ENCODE measurements at regions not wholly inside any gene's neighbourhood (a gene's known extent, or its start where the extent isn't known, plus 50 kb on each side); places are given as distances from the start of the nearest gene placed in this dataset.

GRCh38 chr10:121183707-121184106 lies 332.5 kb downstream of the WDR11 start:
- Histone ChIP-seq H2AK5ac (ENCODE audit: low read length) (no peak overlapping the region), H4K91ac (ENCODE audit: low read depth, low read length) (no peak overlapping the region), H3K4me1 (ENCODE audit: control insufficient read depth in 1 of 2, insufficient read depth in 2 of 2, low read length in 2 of 2) (peaks cover 2 to 5% of the 10 kb centered on the region in 2 experiments), H3K18ac (ENCODE audit: low read length) (no peak overlapping the region), H3K27ac (ENCODE audit: low read depth, low read length) (no peak overlapping the region), H4K12ac (ENCODE audit: low read depth, low read length) (no peak overlapping the region), H3K4me2 (ENCODE audit: low read length) (no peak overlapping the region), H3K14ac (ENCODE audit: low read length) (no peak overlapping the region), H3K79me2 (ENCODE audit: control insufficient read depth, insufficient read depth, low read length, poor library complexity) (no peaks in the 10 kb centered on the region), H2AFZ (ENCODE audit: insufficient read depth, low read length, poor library complexity) (no peak overlapping the region), H3K27me3 (ENCODE audit: insufficient read depth, low read length) (no peaks in the 10 kb centered on the region), H3K79me1 (ENCODE audit: low read length) (peaks cover 2% of the 10 kb centered on the region), H3K4ac (ENCODE audit: low read depth, low read length) (no peak overlapping the region), H3K9ac (ENCODE audit: low read length) (no peak overlapping the region), H2BK5ac (ENCODE audit: low read depth, low read length, poor library complexity) (no peak overlapping the region), H3K9me3 (ENCODE audit: insufficient read depth, low read depth, low read length) (no peaks in the 10 kb centered on the region), H2BK120ac (ENCODE audit: insufficient read depth, low read length, poor library complexity) (no peak overlapping the region), H2BK12ac (ENCODE audit: low read length) (no peak overlapping the region), H3K23ac (ENCODE audit: low read length) (no peak overlapping the region), H4K8ac (ENCODE audit: low read depth, low read length) (no peak overlapping the region), H3K36me3 (ENCODE audit: control insufficient read depth in 1 of 2, insufficient read depth in 2 of 2, low read length in 2 of 2) (no peaks in the 10 kb centered on the region), H3K4me3 (ENCODE audit: low read depth, low read length) (no peak overlapping the region)
- no peak for DNase-seq
- WGBS (ENCODE audit: extremely low coverage, insufficient coverage, insufficient read length), result no CpG with 5 or more reads among the region's 1 CpG

GRCh38 chr10:121185816-121186455 lies 334.8 kb downstream of the WDR11 start:
- H4K12ac ChIP-seq (ENCODE audit: low read depth, low read length), result no peak overlapping the region
- H3K23ac ChIP-seq (ENCODE audit: low read length), result no peak overlapping the region
- no peak overlapping the region for H4K8ac ChIP-seq (ENCODE audit: low read depth, low read length)
- H3K18ac ChIP-seq (ENCODE audit: low read length), result no peak overlapping the region
- H3K79me2 ChIP-seq (ENCODE audit: control insufficient read depth, insufficient read depth, low read length, poor library complexity), result no peaks in the 10 kb centered on the region
- DNase-seq, result no peak
- H3K9me3 ChIP-seq (ENCODE audit: insufficient read depth, low read depth, low read length), result no peaks in the 10 kb centered on the region
- no peak overlapping the region for H2BK120ac ChIP-seq (ENCODE audit: insufficient read depth, low read length, poor library complexity)
- no peaks in the 10 kb centered on the region for H3K27me3 ChIP-seq (ENCODE audit: insufficient read depth, low read length)
- no peak overlapping the region for H2AK5ac ChIP-seq (ENCODE audit: low read length)
- no peak overlapping the region for H3K4me2 ChIP-seq (ENCODE audit: low read length)
- peaks cover 2 to 5% of the 10 kb centered on the region in 2 experiments for H3K4me1 ChIP-seq (ENCODE audit: control insufficient read depth in 1 of 2, insufficient read depth in 2 of 2, low read length in 2 of 2)
- no peaks in the 10 kb centered on the region for H3K36me3 ChIP-seq (ENCODE audit: control insufficient read depth in 1 of 2, insufficient read depth in 2 of 2, low read length in 2 of 2)
- no peak overlapping the region for H3K27ac ChIP-seq (ENCODE audit: low read depth, low read length)
- no peak overlapping the region for H2BK12ac ChIP-seq (ENCODE audit: low read length)
- no peak overlapping the region for H2AFZ ChIP-seq (ENCODE audit: insufficient read depth, low read length, poor library complexity)
- H2BK5ac ChIP-seq (ENCODE audit: low read depth, low read length, poor library complexity), result no peak overlapping the region
- H3K9ac ChIP-seq (ENCODE audit: low read length), result no peak overlapping the region
- no peak overlapping the region for H4K91ac ChIP-seq (ENCODE audit: low read depth, low read length)
- no peak overlapping the region for H3K14ac ChIP-seq (ENCODE audit: low read length)
- peaks cover 2% of the 10 kb centered on the region for H3K79me1 ChIP-seq (ENCODE audit: low read length)
- H3K4ac ChIP-seq (ENCODE audit: low read depth, low read length), result no peak overlapping the region
- no peak overlapping the region for H3K4me3 ChIP-seq (ENCODE audit: low read depth, low read length)
- no CpG with 5 or more reads among the region's 7 CpGs for WGBS (ENCODE audit: extremely low coverage, insufficient coverage, insufficient read length)

- no peak overlapping the region for H3K4me2 ChIP-seq (ENCODE audit: low read length)
- no peak overlapping the region for H2AK5ac ChIP-seq (ENCODE audit: low read length)
- H3K18ac ChIP-seq (ENCODE audit: low read length), result no peak overlapping the region
- no peak overlapping the region for H2BK12ac ChIP-seq (ENCODE audit: low read length)
- H4K12ac ChIP-seq (ENCODE audit: low read depth, low read length), result no peak overlapping the region
- H3K79me1 ChIP-seq (ENCODE audit: low read length), result peaks cover 2% of the 10 kb centered on the region
- peaks cover 2 to 5% of the 10 kb centered on the region in 2 experiments for H3K4me1 ChIP-seq (ENCODE audit: control insufficient read depth in 1 of 2, insufficient read depth in 2 of 2, low read length in 2 of 2)
- no peaks in the 10 kb centered on the region for H3K36me3 ChIP-seq (ENCODE audit: control insufficient read depth in 1 of 2, insufficient read depth in 2 of 2, low read length in 2 of 2)
- no peak overlapping the region for H2BK5ac ChIP-seq (ENCODE audit: low read depth, low read length, poor library complexity)
- no peak overlapping the region for H3K4ac ChIP-seq (ENCODE audit: low read depth, low read length)
- H3K9ac ChIP-seq (ENCODE audit: low read length), result no peak overlapping the region
- H3K14ac ChIP-seq (ENCODE audit: low read length), result no peak overlapping the region
- H2BK120ac ChIP-seq (ENCODE audit: insufficient read depth, low read length, poor library complexity), result no peak overlapping the region
- H3K79me2 ChIP-seq (ENCODE audit: control insufficient read depth, insufficient read depth, low read length, poor library complexity), result no peaks in the 10 kb centered on the region
- no peak overlapping the region for H3K23ac ChIP-seq (ENCODE audit: low read length)
- H2AFZ ChIP-seq (ENCODE audit: insufficient read depth, low read length, poor library complexity), result no peak overlapping the region
- no peaks in the 10 kb centered on the region for H3K27me3 ChIP-seq (ENCODE audit: insufficient read depth, low read length)
- no peak overlapping the region for H3K27ac ChIP-seq (ENCODE audit: low read depth, low read length)
- no peak for DNase-seq
- H3K4me3 ChIP-seq (ENCODE audit: low read depth, low read length), result no peak overlapping the region
- no peak overlapping the region for H4K91ac ChIP-seq (ENCODE audit: low read depth, low read length)
- H3K9me3 ChIP-seq (ENCODE audit: insufficient read depth, low read depth, low read length), result no peaks in the 10 kb centered on the region
- no peak overlapping the region for H4K8ac ChIP-seq (ENCODE audit: low read depth, low read length)
Measured at GRCh38 chr10:121187391-121187790, 336.2 kb downstream of the WDR11 start.

- H2BK120ac ChIP-seq (ENCODE audit: insufficient read depth, low read length, poor library complexity), result no peak overlapping the region
- no peaks in the 10 kb centered on the region for H3K36me3 ChIP-seq (ENCODE audit: control insufficient read depth in 1 of 2, insufficient read depth in 2 of 2, low read length in 2 of 2)
- no CpG with 5 or more reads among the region's 6 CpGs for WGBS (ENCODE audit: extremely low coverage, insufficient coverage, insufficient read length)
- no peak overlapping the region for H3K4me3 ChIP-seq (ENCODE audit: low read depth, low read length)
- no peaks in the 10 kb centered on the region for H3K27me3 ChIP-seq (ENCODE audit: insufficient read depth, low read length)
- no peak overlapping the region for H2AFZ ChIP-seq (ENCODE audit: insufficient read depth, low read length, poor library complexity)
- H2BK12ac ChIP-seq (ENCODE audit: low read length), result no peak overlapping the region
- no peak overlapping the region for H3K27ac ChIP-seq (ENCODE audit: low read depth, low read length)
- H3K9ac ChIP-seq (ENCODE audit: low read length), result no peak overlapping the region
- H3K4me2 ChIP-seq (ENCODE audit: low read length), result no peak overlapping the region
- no peak overlapping the region for H2BK5ac ChIP-seq (ENCODE audit: low read depth, low read length, poor library complexity)
- H3K18ac ChIP-seq (ENCODE audit: low read length), result no peak overlapping the region
- no peak overlapping the region for H2AK5ac ChIP-seq (ENCODE audit: low read length)
- no peak overlapping the region for H3K14ac ChIP-seq (ENCODE audit: low read length)
- no peaks in the 10 kb centered on the region for H3K79me2 ChIP-seq (ENCODE audit: control insufficient read depth, insufficient read depth, low read length, poor library complexity)
- no peaks in the 10 kb centered on the region for H3K9me3 ChIP-seq (ENCODE audit: insufficient read depth, low read depth, low read length)
- H3K4ac ChIP-seq (ENCODE audit: low read depth, low read length), result no peak overlapping the region
- peaks cover 2% of the 10 kb centered on the region for H3K79me1 ChIP-seq (ENCODE audit: low read length)
- H4K12ac ChIP-seq (ENCODE audit: low read depth, low read length), result no peak overlapping the region
- H4K91ac ChIP-seq (ENCODE audit: low read depth, low read length), result no peak overlapping the region
- no peak overlapping the region for H4K8ac ChIP-seq (ENCODE audit: low read depth, low read length)
- H3K4me1 ChIP-seq (ENCODE audit: control insufficient read depth in 1 of 2, insufficient read depth in 2 of 2, low read length in 2 of 2), result peaks cover 2 to 5% of the 10 kb centered on the region in 2 experiments
- no peak overlapping the region for H3K23ac ChIP-seq (ENCODE audit: low read length)
- DNase-seq, result no peak
Measured at GRCh38 chr10:121188005-121188404, 336.8 kb downstream of the WDR11 start.

All from trophoblast cell (in vitro differentiated cells and primary cell).